RPMI7951 (cell line): ENCODE measurements at regions not wholly inside any gene's neighbourhood (a gene's known extent, or its start where the extent isn't known, plus 50 kb on each side); places are given as distances from the start of the nearest gene placed in this dataset.
"Not testable (repeated sequence)": the region's sequence is repeated elsewhere in the genome, so short reads cannot be mapped to it uniquely, and the experiment has no call there.

Source experiments
- DNase-seq: peaks from one replicate; pipeline ENCODE4 v3.0.0-alpha.2; 2012; ENCODE audit warnings: low read depth

DNA sequence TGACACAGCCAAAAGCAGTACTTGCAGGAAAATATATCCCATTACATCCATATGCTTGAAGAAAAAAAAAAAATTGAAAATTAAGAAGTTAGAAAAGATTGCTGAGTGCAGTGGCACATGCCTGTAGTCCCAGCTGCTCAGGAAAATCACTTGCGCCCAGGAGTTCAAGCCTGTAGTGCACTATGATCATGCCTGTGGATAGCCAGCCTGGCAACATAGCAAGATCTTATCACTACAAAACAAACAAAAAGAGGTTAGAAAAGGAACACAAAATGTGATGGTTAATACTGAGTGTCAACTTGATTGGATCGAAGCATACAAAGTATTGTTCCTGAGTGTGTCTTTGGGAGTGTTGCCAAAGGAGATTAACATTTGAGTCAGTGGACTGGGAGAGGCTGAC lies 361.9 kb downstream of the NYAP2 start:
- DNase-seq = no peak

- no peak for DNase-seq
Observed at GRCh38 chr2:225757248-225757647, 357.7 kb downstream of the NYAP2 start.

GRCh38 chr2:225756198-225756597 lies 356.7 kb downstream of the NYAP2 start:
- DNase-seq = peak; percentile 59

DNA sequence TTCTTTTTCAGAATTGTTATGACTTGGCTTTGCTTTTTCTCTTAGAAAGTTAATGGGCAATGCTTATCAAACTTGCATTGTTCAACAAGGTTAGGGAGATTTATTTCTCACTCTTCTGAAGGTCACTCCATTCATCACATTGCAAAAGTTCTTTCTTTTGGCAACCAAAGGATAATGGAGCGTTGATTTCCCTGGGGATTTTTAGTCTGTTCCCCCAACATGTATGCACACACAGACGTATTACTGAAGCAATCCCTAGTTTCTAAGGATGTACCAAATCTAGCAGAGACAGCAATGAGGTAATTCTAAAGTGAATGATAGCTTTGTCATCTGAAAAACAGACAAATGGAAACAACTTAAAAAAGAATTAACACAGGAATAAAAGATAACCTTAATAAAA lies 349.1 kb downstream of the NYAP2 start:
- no peak for DNase-seq

DNA sequence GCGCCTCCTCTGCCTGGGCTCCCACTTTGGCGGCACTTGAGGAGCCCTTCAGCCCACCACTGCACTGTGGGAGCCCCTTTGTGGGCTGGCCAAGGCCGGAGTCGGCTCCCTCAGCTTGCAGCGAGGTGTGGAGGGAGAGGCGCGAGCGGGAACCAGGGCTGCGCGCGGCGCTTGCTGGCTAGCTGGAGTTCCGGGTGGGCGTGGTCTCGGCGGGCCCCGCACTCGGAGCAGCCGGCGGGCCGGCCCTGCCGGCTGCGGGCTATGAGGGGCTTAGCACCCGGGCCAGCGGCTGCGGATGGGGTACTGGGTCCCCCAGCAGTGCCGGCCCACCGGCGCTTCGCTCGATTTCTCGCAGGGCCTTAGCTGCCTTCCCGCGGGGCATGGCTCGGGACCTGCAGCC lies 344.5 kb downstream of the NYAP2 start:
- DNase-seq = not testable (repeated sequence)

GRCh38 chr2:225742487-225742886 lies 343.0 kb downstream of the NYAP2 start:
- DNase-seq = no peak

- no peak for DNase-seq
Observed at GRCh38 chr2:225740086-225740485, 340.6 kb downstream of the NYAP2 start.

DNA sequence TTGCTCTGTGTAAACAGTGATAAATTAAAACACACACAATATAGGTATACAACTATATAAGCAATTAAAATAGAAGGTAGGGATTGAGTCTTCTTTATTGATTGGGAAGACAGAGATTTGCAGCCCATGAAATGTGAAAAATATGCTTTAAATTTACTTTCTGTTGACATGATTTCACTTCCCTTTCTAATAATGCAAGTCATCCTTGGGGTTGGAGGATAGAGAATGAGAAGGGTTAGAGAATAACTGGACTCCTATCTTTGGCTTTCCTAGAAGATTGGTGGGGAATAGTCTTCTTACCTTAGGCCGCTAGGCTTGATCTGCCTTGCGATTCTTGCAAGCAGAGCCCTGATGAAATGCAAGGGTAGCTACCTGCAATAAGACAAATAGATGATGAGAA lies 339.8 kb downstream of the NYAP2 start:
- no peak for DNase-seq

DNA sequence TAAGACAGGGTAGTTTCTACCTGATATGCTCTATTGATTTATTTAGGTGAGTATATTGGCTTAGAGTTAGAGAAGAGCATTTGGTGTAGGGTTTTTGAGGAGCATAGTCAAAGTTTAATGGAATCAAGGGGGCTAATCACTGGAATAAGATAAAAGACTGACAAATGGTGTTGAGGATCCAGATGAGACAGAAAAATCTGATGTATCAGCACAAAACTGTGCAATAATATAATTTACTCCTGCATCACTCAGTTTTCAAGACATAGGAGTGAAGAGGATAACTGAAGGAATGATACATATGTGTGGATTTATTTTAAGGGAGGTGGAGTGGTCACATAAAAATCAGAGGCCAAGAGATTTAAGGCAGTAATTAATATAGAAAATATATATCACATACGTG lies 339.2 kb downstream of the NYAP2 start:
- DNase-seq = no peak

GRCh38 chr2:225737556-225737955 lies 338.0 kb downstream of the NYAP2 start:
- DNase-seq = peak; percentile 90

DNA sequence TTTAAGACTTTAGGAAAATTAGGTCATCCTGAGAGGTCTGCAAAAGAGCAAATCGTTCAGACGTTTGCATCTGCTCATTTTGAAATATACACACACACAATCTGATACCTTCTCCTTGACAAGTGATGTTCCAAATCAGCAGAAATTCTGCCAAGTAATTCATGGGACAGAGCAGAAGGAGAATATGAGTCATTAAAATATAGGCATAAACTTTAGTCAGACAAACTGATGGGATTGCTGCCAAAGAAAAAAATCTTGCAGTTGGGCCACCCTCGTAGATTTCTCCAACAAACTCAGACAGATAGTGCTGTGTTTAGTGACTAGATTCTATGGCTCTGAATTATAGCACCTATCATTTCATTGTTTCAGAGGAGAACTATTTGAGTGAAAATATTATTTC lies 336.3 kb downstream of the NYAP2 start:
- peak; percentile 94 for DNase-seq

GRCh38 chr2:225725726-225726125 lies 326.2 kb downstream of the NYAP2 start:
- DNase-seq = peak; percentile 6
